Activated T-cell treated with anti-CD3 and anti-CD28 coated beads, Interleukin-2, amount 50 U/mL, for 24 hours (primary cell): ENCODE measurements at regions not wholly inside any gene's neighbourhood (a gene's known extent, or its start where the extent isn't known, plus 50 kb on each side); places are given as distances from the start of the nearest gene placed in this dataset.
"Not testable (repeated sequence)": the region's sequence is repeated elsewhere in the genome, so short reads cannot be mapped to it uniquely, and the experiment has no call there.

Experiments
- DNase-seq: peaks from one replicate; pipeline ENCODE4 v3.0.0-alpha.2; 2020
- H3K27ac Mint-ChIP-seq: 2 replicates; pipeline ENCODE4 v1.8.0; 2020; ENCODE audit warnings: mild to moderate bottlenecking, mixed read lengths
- H3K27me3 Mint-ChIP-seq: 2 replicates; pipeline ENCODE4 v1.8.0; 2020; ENCODE audit warnings: mixed read lengths
- H3K36me3 Mint-ChIP-seq: 2 replicates; pipeline ENCODE4 v1.8.0; 2020; ENCODE audit warnings: low read depth, mixed read lengths
- H3K4me1 Mint-ChIP-seq: 2 replicates; pipeline ENCODE4 v1.8.0; 2020; ENCODE audit warnings: low read depth, mixed read lengths
- H3K4me3 Mint-ChIP-seq: 2 replicates; pipeline ENCODE4 v1.8.0; 2020; ENCODE audit warnings: mild to moderate bottlenecking, moderate library complexity, mixed read lengths
- H3K9me3 Mint-ChIP-seq: 2 replicates; pipeline ENCODE4 v1.8.0; 2020; ENCODE audit warnings: mixed read lengths

GRCh38 chr4:72677886-72678285, 108.9 kb upstream of the ADAMTS3 start:
- Mint-ChIP-seq H3K4me3 (no peak overlapping the region), H3K9me3 (no peaks in the 10 kb centered on the region), H3K36me3 (no peaks in the 10 kb centered on the region), H3K4me1 (no peaks in the 10 kb centered on the region), H3K27ac (no peak overlapping the region), H3K27me3 (peaks cover 24% of the 10 kb centered on the region)
- no peak for DNase-seq

- H3K4me1 Mint-ChIP-seq = no peaks in the 10 kb centered on the region
- H3K27ac Mint-ChIP-seq = no peak overlapping the region
- peaks cover 24% of the 10 kb centered on the region for H3K27me3 Mint-ChIP-seq
- no peaks in the 10 kb centered on the region for H3K9me3 Mint-ChIP-seq
- no peak overlapping the region for H3K4me3 Mint-ChIP-seq
- no peaks in the 10 kb centered on the region for H3K36me3 Mint-ChIP-seq
- DNase-seq = no peak
These were observed 108.2 kb upstream of the ADAMTS3 start for GRCh38 chr4:72677265-72677664.

GRCh38 chr4:72671980-72672379, 103.0 kb upstream of the ADAMTS3 start:
- H3K36me3 Mint-ChIP-seq = no peaks in the 10 kb centered on the region

GRCh38 chr4:72670521-72670920, 101.5 kb upstream of the ADAMTS3 start:
- DNase-seq = no peak
- no peak overlapping the region for H3K27ac Mint-ChIP-seq
- no peaks in the 10 kb centered on the region for H3K4me1 Mint-ChIP-seq
- H3K36me3 Mint-ChIP-seq = no peaks in the 10 kb centered on the region
- no peak overlapping the region for H3K4me3 Mint-ChIP-seq
- peaks cover 2% of the 10 kb centered on the region for H3K27me3 Mint-ChIP-seq
- no peaks in the 10 kb centered on the region for H3K9me3 Mint-ChIP-seq

More at GRCh38 chr4:72671980-72672379, 103.0 kb upstream of the ADAMTS3 start:
- Mint-ChIP-seq H3K4me1 (no peaks in the 10 kb centered on the region), H3K4me3 (no peak overlapping the region), H3K27ac (no peak overlapping the region), H3K9me3 (no peaks in the 10 kb centered on the region), H3K27me3 (peaks cover 7% of the 10 kb centered on the region)
- DNase-seq = no peak

- Mint-ChIP-seq H3K27me3 (no peaks in the 10 kb centered on the region), H3K27ac (no peak overlapping the region), H3K36me3 (no peaks in the 10 kb centered on the region), H3K9me3 (no peaks in the 10 kb centered on the region), H3K4me1 (no peaks in the 10 kb centered on the region), H3K4me3 (no peak overlapping the region)
- DNase-seq = no peak
These were observed 97.9 kb upstream of the ADAMTS3 start for GRCh38 chr4:72666910-72667309.

GRCh38 chr4:72665171-72665968, 96.3 kb upstream of the ADAMTS3 start:
- Mint-ChIP-seq H3K4me1 (no peaks in the 10 kb centered on the region), H3K27ac (no peak overlapping the region), H3K36me3 (no peaks in the 10 kb centered on the region), H3K27me3 (peaks cover 2% of the 10 kb centered on the region), H3K9me3 (no peaks in the 10 kb centered on the region), H3K4me3 (no peak overlapping the region)
- no peak for DNase-seq

GRCh38 chr4:72663828-72664227, 94.8 kb upstream of the ADAMTS3 start:
- Mint-ChIP-seq H3K36me3 (no peaks in the 10 kb centered on the region), H3K27me3 (peaks cover 2% of the 10 kb centered on the region), H3K4me3 (no peak overlapping the region), H3K27ac (no peak overlapping the region), H3K9me3 (no peaks in the 10 kb centered on the region), H3K4me1 (no peaks in the 10 kb centered on the region)
- no peak for DNase-seq

GRCh38 chr4:72661830-72662229, 92.8 kb upstream of the ADAMTS3 start:
- no peaks in the 10 kb centered on the region for H3K4me1 Mint-ChIP-seq
- H3K27ac Mint-ChIP-seq = no peak overlapping the region
- peaks cover 2% of the 10 kb centered on the region for H3K27me3 Mint-ChIP-seq
- H3K4me3 Mint-ChIP-seq = no peak overlapping the region
- no peaks in the 10 kb centered on the region for H3K36me3 Mint-ChIP-seq
- no peak for DNase-seq
- no peaks in the 10 kb centered on the region for H3K9me3 Mint-ChIP-seq

- DNase-seq = no peak
- no peaks in the 10 kb centered on the region for H3K27me3 Mint-ChIP-seq
- H3K27ac Mint-ChIP-seq = no peak overlapping the region
- no peaks in the 10 kb centered on the region for H3K36me3 Mint-ChIP-seq
- H3K4me3 Mint-ChIP-seq = no peak overlapping the region
- no peaks in the 10 kb centered on the region for H3K9me3 Mint-ChIP-seq
- no peaks in the 10 kb centered on the region for H3K4me1 Mint-ChIP-seq
These were observed 72.6 kb upstream of the ADAMTS3 start for GRCh38 chr4:72641611-72642010.

GRCh38 chr4:72636866-72637265, 67.8 kb upstream of the ADAMTS3 start:
- not testable (repeated sequence) for H3K4me3 Mint-ChIP-seq, DNase-seq, H3K27me3 Mint-ChIP-seq, H3K4me1 Mint-ChIP-seq, H3K27ac Mint-ChIP-seq, H3K9me3 Mint-ChIP-seq, H3K36me3 Mint-ChIP-seq

- not testable (repeated sequence) for H3K27me3 Mint-ChIP-seq, H3K4me3 Mint-ChIP-seq, H3K27ac Mint-ChIP-seq, H3K9me3 Mint-ChIP-seq, DNase-seq, H3K36me3 Mint-ChIP-seq, H3K4me1 Mint-ChIP-seq
These were observed 66.9 kb upstream of the ADAMTS3 start for GRCh38 chr4:72635931-72636330.

GRCh38 chr4:72632253-72632652, 63.2 kb upstream of the ADAMTS3 start:
- not testable (repeated sequence) for H3K9me3 Mint-ChIP-seq, H3K27me3 Mint-ChIP-seq, DNase-seq, H3K27ac Mint-ChIP-seq, H3K4me1 Mint-ChIP-seq, H3K4me3 Mint-ChIP-seq, H3K36me3 Mint-ChIP-seq

GRCh38 chr4:72631296-72631695, 62.3 kb upstream of the ADAMTS3 start:
- no peak overlapping the region for H3K27ac Mint-ChIP-seq
- no peaks in the 10 kb centered on the region for H3K27me3 Mint-ChIP-seq
- H3K4me1 Mint-ChIP-seq = no peaks in the 10 kb centered on the region
- H3K4me3 Mint-ChIP-seq = no peak overlapping the region
- no peaks in the 10 kb centered on the region for H3K36me3 Mint-ChIP-seq
- no peaks in the 10 kb centered on the region for H3K9me3 Mint-ChIP-seq
- no peak for DNase-seq

- DNase-seq = no peak
- H3K4me1 Mint-ChIP-seq = no peaks in the 10 kb centered on the region
- H3K4me3 Mint-ChIP-seq = no peak overlapping the region
- H3K27me3 Mint-ChIP-seq = no peaks in the 10 kb centered on the region
- no peaks in the 10 kb centered on the region for H3K36me3 Mint-ChIP-seq
- H3K27ac Mint-ChIP-seq = no peak overlapping the region
- H3K9me3 Mint-ChIP-seq = no peaks in the 10 kb centered on the region
These were observed 60.5 kb upstream of the ADAMTS3 start for GRCh38 chr4:72629540-72629939.

GRCh38 chr4:72627723-72628122, 58.7 kb upstream of the ADAMTS3 start:
- H3K27ac Mint-ChIP-seq = no peak overlapping the region
- no peak for DNase-seq
- H3K4me3 Mint-ChIP-seq = no peak overlapping the region
- H3K36me3 Mint-ChIP-seq = no peaks in the 10 kb centered on the region
- H3K9me3 Mint-ChIP-seq = no peaks in the 10 kb centered on the region
- H3K27me3 Mint-ChIP-seq = no peaks in the 10 kb centered on the region
- no peaks in the 10 kb centered on the region for H3K4me1 Mint-ChIP-seq
